SK-N-SH treated with all-trans-retinoic acid at 6 μM for 48 hours (cell line): ENCODE measurements at regions not wholly inside any gene's neighbourhood (a gene's known extent, or its start where the extent isn't known, plus 50 kb on each side); places are given as distances from the start of the nearest gene placed in this dataset.

Experiments used
- ATAC-seq: fragments of 200-7000 bp; cut with Tn5 transposase; 3 replicates; pipeline ENCODE4 v1.9.1; 2020; ENCODE audit warnings: mild to moderate bottlenecking, moderate library complexity
- ARNTL ChIP-seq: fragments of 450-650 bp; formaldehyde crosslinking; IDR thresholded peaks from 2 replicates; pipeline ENCODE4 v1.5.0; 2020; ENCODE audit warnings: low read depth, mild to moderate bottlenecking, moderate library complexity, borderline replicate concordance
- BACH2 ChIP-seq: fragments of 250-450 bp; sonication (Bioruptor Pico); IDR thresholded peaks from 2 replicates; pipeline ENCODE4 v1.9.0; 2021; ENCODE audit warnings: mild to moderate bottlenecking, borderline replicate concordance
- CREB5 ChIP-seq: fragments of 250-450 bp; sonication (Bioruptor Pico); IDR thresholded peaks from 2 replicates; pipeline ENCODE4 v1.5.1; 2020; ENCODE audit warnings: low read depth, mild to moderate bottlenecking, moderate library complexity
- CSDC2 ChIP-seq: fragments of 250-450 bp; sonication (Bioruptor Pico); IDR thresholded peaks from 2 replicates; pipeline ENCODE4 v1.5.0; 2020; ENCODE audit warnings: mild to moderate bottlenecking, moderate library complexity
- ESRRG ChIP-seq: fragments of 250-450 bp; sonication (Bioruptor Pico); IDR thresholded peaks from 2 replicates; pipeline ENCODE4 v1.6.1; 2021; ENCODE audit warnings: mild to moderate bottlenecking
- GLIS3 ChIP-seq: fragments of 250-450 bp; sonication (Bioruptor Pico); IDR thresholded peaks from 2 replicates; pipeline ENCODE4 v1.5.0; 2020; ENCODE audit warnings: mild to moderate bottlenecking, moderate library complexity
- ISL1 ChIP-seq: fragments of 250-450 bp; sonication (Bioruptor Pico); IDR thresholded peaks from 2 replicates; pipeline ENCODE4 v2.1.2; 2022; ENCODE audit warnings: mild to moderate bottlenecking, moderate library complexity
- OSR1 ChIP-seq: fragments of 250-450 bp; sonication (Bioruptor Pico); IDR thresholded peaks from 2 replicates; pipeline ENCODE4 v1.8.0; 2022; ENCODE audit warnings: moderate library complexity, mild to moderate bottlenecking, inconsistent platforms
- PPARA ChIP-seq: fragments of 250-450 bp; sonication (Bioruptor Pico); IDR thresholded peaks from 2 replicates; pipeline ENCODE4 v1.5.0; 2020; ENCODE audit warnings: mild to moderate bottlenecking, borderline replicate concordance
- SNAI2 ChIP-seq: fragments of 250-450 bp; sonication (Bioruptor Pico); IDR thresholded peaks from 2 replicates; pipeline ENCODE4 v1.5.0; 2020; ENCODE audit warnings: mild to moderate bottlenecking, moderate library complexity
- TCF4 ChIP-seq: fragments of 250-450 bp; sonication (Bioruptor Pico); IDR thresholded peaks from 2 replicates; pipeline ENCODE4 v1.8.0; 2021; ENCODE audit warnings: mild to moderate bottlenecking, moderate library complexity, borderline replicate concordance
- TOX ChIP-seq: fragments of 250-450 bp; sonication (Bioruptor Pico); IDR thresholded peaks from 2 replicates; pipeline ENCODE4 v1.8.0; 2021; ENCODE audit warnings: mild to moderate bottlenecking, moderate library complexity, borderline replicate concordance
- ZC3H10 ChIP-seq: fragments of 250-450 bp; sonication (Bioruptor Pico); IDR thresholded peaks from 2 replicates; pipeline ENCODE4 v1.5.1; 2021; ENCODE audit warnings: mild to moderate bottlenecking, moderate library complexity
- ZFP3 ChIP-seq: fragments of 250-450 bp; sonication (Bioruptor Pico); IDR thresholded peaks from 2 replicates; pipeline ENCODE4 v1.5.0; 2020; ENCODE audit warnings: mild to moderate bottlenecking, moderate library complexity
- ZFP30 ChIP-seq: fragments of 450-650 bp; formaldehyde crosslinking; IDR thresholded peaks from 2 replicates; pipeline ENCODE4 v1.5.0; 2022; ENCODE audit warnings: mild to moderate bottlenecking, moderate library complexity
- ZNF565 ChIP-seq: fragments of 450-650 bp; formaldehyde crosslinking; conservative IDR thresholded peaks from 2 replicates; pipeline ENCODE4 v1.5.0; 2020; ENCODE audit warnings: low read depth, mild to moderate bottlenecking, moderate library complexity
- ZNF70 ChIP-seq: fragments of 450-650 bp; formaldehyde crosslinking; IDR thresholded peaks from 2 replicates; pipeline ENCODE4 v1.5.0; 2020; ENCODE audit warnings: mild to moderate bottlenecking, moderate library complexity
- TF ChIP-seq, protein P1 (sequence below): fragments of 250-450 bp; sonication (Bioruptor Pico); IDR thresholded peaks from 2 replicates; pipeline ENCODE4 v1.5.1; 2021; ENCODE audit warnings: mild to moderate bottlenecking, moderate library complexity
- TF ChIP-seq, protein P2 (sequence below): fragments of 250-450 bp; sonication (Bioruptor Pico); IDR thresholded peaks from 2 replicates; pipeline ENCODE4 v1.8.0; 2020; ENCODE audit warnings: mild to moderate bottlenecking, moderate library complexity, borderline replicate concordance
- TF ChIP-seq, protein P3 (sequence below): fragments of 250-450 bp; sonication (Bioruptor Pico); IDR thresholded peaks from 2 replicates; pipeline ENCODE4 v1.5.0; 2020; ENCODE audit warnings: mild to moderate bottlenecking, moderate library complexity

- ATAC-seq: no peak
- TF ChIP-seq GLIS3 (CRISPR knock-in tag): no peak
- TF ChIP-seq OSR1: no peak
- TF ChIP-seq BACH2 (CRISPR knock-in tag): no peak
These were observed 177.6 kb downstream of the PTPN20 start for GRCh38 chr10:47088656-47089354.

GRCh38 chr10:47090042-47090441, 178.8 kb downstream of the PTPN20 start:
- ATAC-seq: no peak
- TF ChIP-seq, protein P1, sequence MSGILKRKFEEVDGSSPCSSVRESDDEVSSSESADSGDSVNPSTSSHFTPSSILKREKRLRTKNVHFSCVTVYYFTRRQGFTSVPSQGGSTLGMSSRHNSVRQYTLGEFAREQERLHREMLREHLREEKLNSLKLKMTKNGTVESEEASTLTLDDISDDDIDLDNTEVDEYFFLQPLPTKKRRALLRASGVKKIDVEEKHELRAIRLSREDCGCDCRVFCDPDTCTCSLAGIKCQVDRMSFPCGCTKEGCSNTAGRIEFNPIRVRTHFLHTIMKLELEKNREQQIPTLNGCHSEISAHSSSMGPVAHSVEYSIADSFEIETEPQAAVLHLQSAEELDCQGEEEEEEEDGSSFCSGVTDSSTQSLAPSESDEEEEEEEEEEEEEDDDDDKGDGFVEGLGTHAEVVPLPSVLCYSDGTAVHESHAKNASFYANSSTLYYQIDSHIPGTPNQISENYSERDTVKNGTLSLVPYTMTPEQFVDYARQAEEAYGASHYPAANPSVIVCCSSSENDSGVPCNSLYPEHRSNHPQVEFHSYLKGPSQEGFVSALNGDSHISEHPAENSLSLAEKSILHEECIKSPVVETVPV (CRISPR knock-in tag): no peak
- no peak for TF ChIP-seq GLIS3 (CRISPR knock-in tag)
- TF ChIP-seq TCF4 (CRISPR knock-in tag): no peak
- no peak for TF ChIP-seq SNAI2 (CRISPR knock-in tag)
- TF ChIP-seq PPARA (CRISPR knock-in tag): no peak
- no peak for TF ChIP-seq ZFP3 (CRISPR knock-in tag)
- TF ChIP-seq OSR1: no peak

DNA sequence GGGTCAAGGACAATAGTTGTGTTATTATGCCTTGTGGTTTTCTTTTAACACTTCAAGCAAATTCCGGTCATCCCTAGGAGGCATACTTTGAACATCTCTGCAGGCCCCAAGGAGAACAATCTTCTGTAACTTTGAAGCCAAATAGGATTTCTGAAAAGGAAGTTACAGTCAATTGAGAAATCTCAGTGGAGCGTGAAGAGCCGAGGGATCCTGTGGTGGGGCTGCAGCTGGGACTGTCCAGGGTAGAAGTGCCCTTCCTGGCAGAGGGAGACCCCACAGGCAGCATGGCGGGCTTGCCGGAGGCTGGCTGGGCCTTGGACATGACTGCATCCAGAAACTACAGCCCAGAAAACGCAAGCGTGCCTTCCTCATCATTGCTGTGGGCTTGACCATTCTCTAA, 179.7 kb downstream of the PTPN20 start:
- TF ChIP-seq CREB5 (no peak), ZFP3 (CRISPR knock-in tag) (no peak), PPARA (CRISPR knock-in tag) (no peak), SNAI2 (CRISPR knock-in tag) (no peak), CSDC2 (CRISPR knock-in tag) (no peak), ISL1 (CRISPR knock-in tag) (no peak), TOX (CRISPR knock-in tag) (no peak), GLIS3 (CRISPR knock-in tag) (no peak), ZC3H10 (CRISPR knock-in tag) (no peak)
- TF ChIP-seq, protein P2, sequence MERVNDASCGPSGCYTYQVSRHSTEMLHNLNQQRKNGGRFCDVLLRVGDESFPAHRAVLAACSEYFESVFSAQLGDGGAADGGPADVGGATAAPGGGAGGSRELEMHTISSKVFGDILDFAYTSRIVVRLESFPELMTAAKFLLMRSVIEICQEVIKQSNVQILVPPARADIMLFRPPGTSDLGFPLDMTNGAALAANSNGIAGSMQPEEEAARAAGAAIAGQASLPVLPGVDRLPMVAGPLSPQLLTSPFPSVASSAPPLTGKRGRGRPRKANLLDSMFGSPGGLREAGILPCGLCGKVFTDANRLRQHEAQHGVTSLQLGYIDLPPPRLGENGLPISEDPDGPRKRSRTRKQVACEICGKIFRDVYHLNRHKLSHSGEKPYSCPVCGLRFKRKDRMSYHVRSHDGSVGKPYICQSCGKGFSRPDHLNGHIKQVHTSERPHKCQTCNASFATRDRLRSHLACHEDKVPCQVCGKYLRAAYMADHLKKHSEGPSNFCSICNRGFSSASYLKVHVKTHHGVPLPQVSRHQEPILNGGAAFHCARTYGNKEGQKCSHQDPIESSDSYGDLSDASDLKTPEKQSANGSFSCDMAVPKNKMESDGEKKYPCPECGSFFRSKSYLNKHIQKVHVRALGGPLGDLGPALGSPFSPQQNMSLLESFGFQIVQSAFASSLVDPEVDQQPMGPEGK: no peak
- ATAC-seq: no peak

DNA sequence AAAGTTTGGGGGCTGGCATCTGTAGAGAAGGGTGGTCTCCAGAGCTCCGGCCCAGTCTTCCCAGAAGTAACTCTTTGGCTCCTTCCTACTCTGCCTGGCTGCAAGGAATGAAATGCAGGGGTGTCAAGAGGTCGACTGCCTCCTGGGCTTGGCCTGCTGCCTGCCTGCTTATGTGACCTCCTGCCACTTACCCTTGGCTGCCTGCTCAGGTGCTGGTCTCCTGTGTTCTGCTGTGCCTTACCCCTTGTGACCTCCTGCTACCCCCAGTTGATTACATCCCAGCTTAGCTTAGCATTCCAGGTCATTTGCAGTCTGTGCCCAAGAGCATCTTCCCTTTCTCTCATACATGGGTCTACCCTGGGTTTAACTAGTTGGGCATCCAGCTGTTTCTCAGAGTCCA, 180.2 kb downstream of the PTPN20 start:
- TF ChIP-seq ZFP3 (CRISPR knock-in tag) (no peak), ZFP30 (no peak), ZNF70 (CRISPR knock-in tag) (no peak), ZC3H10 (CRISPR knock-in tag) (no peak), ARNTL (no peak), CREB5 (no peak), GLIS3 (CRISPR knock-in tag) (no peak)
- ATAC-seq: no peak

DNA sequence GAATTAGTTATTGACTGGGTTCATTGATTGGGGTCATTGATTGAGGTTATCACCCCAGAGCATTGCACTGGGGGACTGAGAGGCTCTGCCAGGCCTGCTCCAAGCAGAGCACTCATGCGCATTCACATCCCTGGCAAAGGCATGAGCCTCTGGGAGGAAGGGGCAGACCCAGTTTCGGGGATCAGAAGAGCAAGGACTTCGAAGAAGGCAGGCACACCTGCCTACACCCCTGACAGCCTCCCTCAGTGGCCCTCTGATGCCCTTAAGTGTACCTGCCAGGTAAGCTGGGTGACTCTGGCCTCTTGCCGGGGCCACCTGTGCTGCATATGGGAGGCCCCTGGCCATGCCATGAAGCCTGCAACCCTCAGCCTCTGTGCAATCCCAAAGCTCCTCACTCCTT, 181.1 kb downstream of the PTPN20 start:
- no peak for TF ChIP-seq ESRRG (CRISPR knock-in tag)
- TF ChIP-seq, protein P3, sequence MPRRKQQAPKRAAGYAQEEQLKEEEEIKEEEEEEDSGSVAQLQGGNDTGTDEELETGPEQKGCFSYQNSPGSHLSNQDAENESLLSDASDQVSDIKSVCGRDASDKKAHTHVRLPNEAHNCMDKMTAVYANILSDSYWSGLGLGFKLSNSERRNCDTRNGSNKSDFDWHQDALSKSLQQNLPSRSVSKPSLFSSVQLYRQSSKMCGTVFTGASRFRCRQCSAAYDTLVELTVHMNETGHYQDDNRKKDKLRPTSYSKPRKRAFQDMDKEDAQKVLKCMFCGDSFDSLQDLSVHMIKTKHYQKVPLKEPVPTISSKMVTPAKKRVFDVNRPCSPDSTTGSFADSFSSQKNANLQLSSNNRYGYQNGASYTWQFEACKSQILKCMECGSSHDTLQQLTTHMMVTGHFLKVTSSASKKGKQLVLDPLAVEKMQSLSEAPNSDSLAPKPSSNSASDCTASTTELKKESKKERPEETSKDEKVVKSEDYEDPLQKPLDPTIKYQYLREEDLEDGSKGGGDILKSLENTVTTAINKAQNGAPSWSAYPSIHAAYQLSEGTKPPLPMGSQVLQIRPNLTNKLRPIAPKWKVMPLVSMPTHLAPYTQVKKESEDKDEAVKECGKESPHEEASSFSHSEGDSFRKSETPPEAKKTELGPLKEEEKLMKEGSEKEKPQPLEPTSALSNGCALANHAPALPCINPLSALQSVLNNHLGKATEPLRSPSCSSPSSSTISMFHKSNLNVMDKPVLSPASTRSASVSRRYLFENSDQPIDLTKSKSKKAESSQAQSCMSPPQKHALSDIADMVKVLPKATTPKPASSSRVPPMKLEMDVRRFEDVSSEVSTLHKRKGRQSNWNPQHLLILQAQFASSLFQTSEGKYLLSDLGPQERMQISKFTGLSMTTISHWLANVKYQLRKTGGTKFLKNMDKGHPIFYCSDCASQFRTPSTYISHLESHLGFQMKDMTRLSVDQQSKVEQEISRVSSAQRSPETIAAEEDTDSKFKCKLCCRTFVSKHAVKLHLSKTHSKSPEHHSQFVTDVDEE: no peak
- TF ChIP-seq ZC3H10 (CRISPR knock-in tag): no peak
- no peak for TF ChIP-seq SNAI2 (CRISPR knock-in tag)
- TF ChIP-seq ARNTL: no peak
- TF ChIP-seq CREB5: no peak
- no peak for TF ChIP-seq ZNF70 (CRISPR knock-in tag)
- no peak for TF ChIP-seq ZNF565 (CRISPR knock-in tag)
- TF ChIP-seq, protein P2: no peak
- no peak for TF ChIP-seq TOX (CRISPR knock-in tag)
- TF ChIP-seq ISL1 (CRISPR knock-in tag): no peak
- no peak for ATAC-seq
